ENCODE measurements at regions not wholly inside any gene's neighbourhood (a gene's known extent, or its start where the extent isn't known, plus 50 kb on each side); places are given as distances from the start of the nearest gene placed in this dataset.

DNA sequence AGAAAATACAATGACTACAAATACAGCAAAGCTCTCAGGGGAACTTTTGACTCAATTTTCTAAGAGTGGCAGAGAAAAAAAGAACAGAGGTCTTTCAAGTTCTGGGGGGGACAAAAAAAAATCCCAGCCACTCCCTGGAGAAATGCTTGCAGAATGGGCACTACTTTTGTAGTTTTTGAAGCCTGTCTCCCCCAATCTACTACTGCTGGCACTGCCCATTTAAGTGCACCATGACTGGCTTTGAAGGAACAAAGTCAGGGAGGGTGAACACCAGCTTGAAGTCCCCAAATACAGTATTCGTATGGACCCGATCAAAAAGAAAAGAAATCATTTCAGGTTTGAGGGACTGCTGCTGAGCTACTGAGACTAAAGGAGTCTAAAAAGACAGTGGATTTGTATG is 1824.4 kb downstream of the ARAP2 start:
- H3K4me1 ChIP-seq (ENCODE audit: control insufficient read depth in 1 of 2, insufficient read depth in 2 of 2, low read length in 2 of 2), result no peaks in the 10 kb centered on the region
- H3K9me3 ChIP-seq (ENCODE audit: control insufficient read depth in 1 of 2, insufficient read depth in 1 of 2, low read depth in 1 of 2, low read length in 2 of 2), result no peaks in the 10 kb centered on the region
- CTCF ChIA-PET, result no interaction called here
- no peak overlapping the region for H2AFZ ChIP-seq (ENCODE audit: low read depth, low read length, poor library complexity, severe bottlenecking)
- intact Hi-C loops (cut with micrococcal nuclease), result no loop called here
- H3K9ac ChIP-seq (ENCODE audit: low read length), result no peak overlapping the region
- no peak overlapping the region for H3K4me3 ChIP-seq (replicated peaks in 1 of 2; ENCODE audit: low read depth in 1 of 2, low read length in 2 of 2)
- no peak overlapping the region for H3K4me2 ChIP-seq (ENCODE audit: low read length)
- H3K27me3 ChIP-seq (ENCODE audit: insufficient read depth, low read length), result no peaks in the 10 kb centered on the region
- H4K20me1 ChIP-seq (ENCODE audit: insufficient read depth), result no peaks in the 10 kb centered on the region
- no peak for ATAC-seq
- H3K9me2 ChIP-seq (ENCODE audit: insufficient read depth), result no peaks in the 10 kb centered on the region
- no peaks in the 10 kb centered on the region for H3K36me3 ChIP-seq (ENCODE audit: control insufficient read depth in 1 of 2, insufficient read depth in 2 of 2, low read length in 2 of 2)
- H3K79me2 ChIP-seq (ENCODE audit: insufficient read depth, low read length), result no peaks in the 10 kb centered on the region
- H3K27ac ChIP-seq (ENCODE audit: low read depth, low read length), result no peak overlapping the region
- RAD21 ChIA-PET (ENCODE audit: low non-redundant PET in 1 of 2, low total read pairs in 2 of 2, uncharacterized antibody in 2 of 2, unreplicated experiment in 2 of 2), result no interaction called here
- TF ChIP-seq CEBPB (IDR thresholded peaks at IDR 0.05; ENCODE audit: low read depth) (no peak), ELF1 (IDR thresholded peaks at IDR 0.05; ENCODE audit: borderline replicate concordance, low read depth) (no peak), YY1 (IDR thresholded peaks at IDR 0.05; ENCODE audit: extremely low read depth, insufficient replicate concordance, low read depth, low read length) (no peak), POLR2A (IDR thresholded peaks at IDR 0.05; ENCODE audit: borderline replicate concordance, extremely low read depth, insufficient read depth, insufficient read length) (no peak), CBX3 (IDR thresholded peaks at IDR 0.05; ENCODE audit: low read depth) (no peak), POLR2AphosphoS5 (IDR thresholded peaks at IDR 0.05; ENCODE audit: low read depth, low read length) (no peak), SP1 (IDR thresholded peaks at IDR 0.05; ENCODE audit: low read depth) (no peak), JUND (IDR thresholded peaks at IDR 0.05) (no peak), ZNF274 (IDR thresholded peaks at IDR 0.05; ENCODE audit: low read depth, low read length) (no peak), RAD21 (IDR thresholded peaks at IDR 0.05; ENCODE audit: low read depth) (no peak), EZH2phosphoT487 (IDR thresholded peaks at IDR 0.05; ENCODE audit: borderline replicate concordance) (no peak), EZH2 (IDR thresholded peaks at IDR 0.05) (no peak), SIN3A (IDR thresholded peaks at IDR 0.05; ENCODE audit: low read depth) (no peak), REST (IDR thresholded peaks at IDR 0.05; ENCODE audit: low read depth) (no peak), EGR1 (IDR thresholded peaks at IDR 0.05; ENCODE audit: low read depth) (no peak), SRF (IDR thresholded peaks at IDR 0.05; ENCODE audit: low read depth) (no peak), MAX (IDR thresholded peaks at IDR 0.05) (no peak), FOSL1 (IDR thresholded peaks at IDR 0.05; ENCODE audit: low read depth) (no peak)
- TF ChIP-seq, protein P1, sequence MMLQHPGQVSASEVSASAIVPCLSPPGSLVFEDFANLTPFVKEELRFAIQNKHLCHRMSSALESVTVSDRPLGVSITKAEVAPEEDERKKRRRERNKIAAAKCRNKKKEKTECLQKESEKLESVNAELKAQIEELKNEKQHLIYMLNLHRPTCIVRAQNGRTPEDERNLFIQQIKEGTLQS (IDR thresholded peaks at IDR 0.05), result no peak
- TF ChIP-seq, protein P2, sequence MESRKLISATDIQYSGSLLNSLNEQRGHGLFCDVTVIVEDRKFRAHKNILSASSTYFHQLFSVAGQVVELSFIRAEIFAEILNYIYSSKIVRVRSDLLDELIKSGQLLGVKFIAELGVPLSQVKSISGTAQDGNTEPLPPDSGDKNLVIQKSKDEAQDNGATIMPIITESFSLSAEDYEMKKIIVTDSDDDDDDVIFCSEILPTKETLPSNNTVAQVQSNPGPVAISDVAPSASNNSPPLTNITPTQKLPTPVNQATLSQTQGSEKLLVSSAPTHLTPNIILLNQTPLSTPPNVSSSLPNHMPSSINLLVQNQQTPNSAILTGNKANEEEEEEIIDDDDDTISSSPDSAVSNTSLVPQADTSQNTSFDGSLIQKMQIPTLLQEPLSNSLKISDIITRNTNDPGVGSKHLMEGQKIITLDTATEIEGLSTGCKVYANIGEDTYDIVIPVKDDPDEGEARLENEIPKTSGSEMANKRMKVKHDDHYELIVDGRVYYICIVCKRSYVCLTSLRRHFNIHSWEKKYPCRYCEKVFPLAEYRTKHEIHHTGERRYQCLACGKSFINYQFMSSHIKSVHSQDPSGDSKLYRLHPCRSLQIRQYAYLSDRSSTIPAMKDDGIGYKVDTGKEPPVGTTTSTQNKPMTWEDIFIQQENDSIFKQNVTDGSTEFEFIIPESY (IDR thresholded peaks at IDR 0.05; ENCODE audit: extremely low read depth, insufficient replicate concordance, low read length), result no peak
- no peak for DNase-seq (ENCODE audit: low read depth, low spot score)
- POLR2A ChIA-PET, result no interaction called here
- no TSS peak for BruUV-seq (replicated peaks)

Measured in HCT116 (cell line).